Adrenal gland (tissue), 9 donors: ENCODE measurements at regions not wholly inside any gene's neighbourhood (a gene's known extent, or its start where the extent isn't known, plus 50 kb on each side); places are given as distances from the start of the nearest gene placed in this dataset.

Source experiments
- DNase-seq, 7 donors: peaks; one replicate each; pipeline ENCODE4 v3.0.0-alpha.2; 2019 to 2020
- H3K27ac ChIP-seq, 5 donors: fragments of 200-600 bp; sonication (generic) in 4 of 5; 1 replicate in 3 of 5; 2 replicates in 2 of 5; pipeline versions ENCODE4 v1.5.1 to v1.8.0; 2016 to 2020; ENCODE audit warnings: mild to moderate bottlenecking in 1 of 5
- H3K27me3 ChIP-seq: fragments of 200-600 bp; 2 replicates; pipeline ENCODE4 v1.8.0; 2021
- H3K36me3 ChIP-seq, 2 donors: fragments of 200-600 bp; replicated peaks in 1 of 2; 1 replicate in 1 of 2; 2 replicates in 1 of 2; pipeline versions ENCODE4 v1.5.1 to v1.8.0; 2018 to 2022
- H3K4me1 ChIP-seq, 2 donors: fragments of 200-600 bp; replicated peaks in 1 of 2; 1 replicate in 1 of 2; 2 replicates in 1 of 2; pipeline versions ENCODE4 v1.5.1 to v1.8.0; 2018 to 2021
- H3K4me3 ChIP-seq, 4 donors: fragments of 200-600 bp; sonication (generic) in 3 of 4; one replicate each; pipeline ENCODE4 v1.5.1; 2016 to 2018
- H3K9me3 ChIP-seq, 3 donors: fragments of 200-600 bp; sonication (generic) in 1 of 3; replicated peaks in 1 of 3; 1 replicate in 2 of 3; 2 replicates in 1 of 3; pipeline versions ENCODE4 v1.5.1 to v1.8.0; 2016 to 2021
- POLR2A ChIP-seq, 2 donors: fragments of 450-650 bp; IDR thresholded peaks; one replicate each; pipeline ENCODE4 v1.6.1; 2017; ENCODE audit warnings: antibody characterized with exemption in 2 of 2, mild to moderate bottlenecking in 2 of 2, moderate library complexity in 1 of 2
- WGBS, 4 donors: extraction: QIAGEN DNeasy Blood & Tissue Kit in 2 of 4; methylation state at CpG; one replicate each; pipeline versions ENCODE4 v1.1.5 to v1.1.7; 2013 to 2017; 5-methylcytosine and 5-hydroxymethylcytosine counted together
- intact Hi-C, 2 donors: fragments of 100-400 bp; cut with DNase I; formaldehyde crosslinking; loops; one replicate each; pipeline versions ENCODE4 v1.14.1 to v1.15.0; 2022 to 2023
- TF ChIP-seq, protein P1 (sequence below), 6 experiments: fragments of 450-650 bp in 4 of 6; fragments of 200-600 bp in 2 of 6; sonication (generic) in 1 of 6; IDR thresholded peaks; 1 replicate in 5 of 6; 2 replicates in 1 of 6; pipeline versions ENCODE4 v1.5.1 to v1.8.0; 2016 to 2021; ENCODE audit warnings: antibody characterized with exemption in 6 of 6, mild to moderate bottlenecking in 2 of 6, moderate library complexity in 1 of 6
- donor health status: healthy with polysubstance abuse.
- donor health status: Bipolar disorder and iron deficiency.
- donor health status: DM: yes; HTN: yes; CAD: no.
- donor health status: DM: no; HTN: no; CAD: no.
- donor health status: DM: no; HTN: no; CAD: no.

DNA sequence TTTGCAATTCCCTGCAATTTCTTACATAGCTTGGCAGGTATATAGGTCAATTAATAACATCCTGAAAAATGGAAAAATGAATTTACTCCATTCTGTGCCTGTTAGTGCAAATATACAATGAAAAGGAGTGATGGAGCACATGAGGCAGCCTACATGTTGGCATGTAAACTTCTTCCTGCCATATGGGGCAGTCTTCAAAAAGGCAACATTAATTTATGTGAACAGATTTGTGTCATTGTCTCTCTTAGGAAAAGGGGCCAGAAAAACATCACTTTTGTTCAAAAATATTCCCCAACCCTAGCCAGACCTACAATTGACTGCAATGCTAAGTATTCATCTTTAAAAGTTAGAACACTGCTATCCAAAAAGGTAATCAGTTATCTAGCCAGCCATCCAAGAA, 332.2 kb downstream of the TBC1D4 start:
- no peaks in the 10 kb centered on the region for H3K36me3 ChIP-seq
- no peaks in the 10 kb centered on the region for H3K9me3 ChIP-seq
- H3K4me3 ChIP-seq = no peak overlapping the region
- no peak for TF ChIP-seq POLR2A (IDR thresholded peaks at IDR 0.05)
- TF ChIP-seq, protein P1, sequence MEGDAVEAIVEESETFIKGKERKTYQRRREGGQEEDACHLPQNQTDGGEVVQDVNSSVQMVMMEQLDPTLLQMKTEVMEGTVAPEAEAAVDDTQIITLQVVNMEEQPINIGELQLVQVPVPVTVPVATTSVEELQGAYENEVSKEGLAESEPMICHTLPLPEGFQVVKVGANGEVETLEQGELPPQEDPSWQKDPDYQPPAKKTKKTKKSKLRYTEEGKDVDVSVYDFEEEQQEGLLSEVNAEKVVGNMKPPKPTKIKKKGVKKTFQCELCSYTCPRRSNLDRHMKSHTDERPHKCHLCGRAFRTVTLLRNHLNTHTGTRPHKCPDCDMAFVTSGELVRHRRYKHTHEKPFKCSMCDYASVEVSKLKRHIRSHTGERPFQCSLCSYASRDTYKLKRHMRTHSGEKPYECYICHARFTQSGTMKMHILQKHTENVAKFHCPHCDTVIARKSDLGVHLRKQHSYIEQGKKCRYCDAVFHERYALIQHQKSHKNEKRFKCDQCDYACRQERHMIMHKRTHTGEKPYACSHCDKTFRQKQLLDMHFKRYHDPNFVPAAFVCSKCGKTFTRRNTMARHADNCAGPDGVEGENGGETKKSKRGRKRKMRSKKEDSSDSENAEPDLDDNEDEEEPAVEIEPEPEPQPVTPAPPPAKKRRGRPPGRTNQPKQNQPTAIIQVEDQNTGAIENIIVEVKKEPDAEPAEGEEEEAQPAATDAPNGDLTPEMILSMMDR (IDR thresholded peaks at IDR 0.05) = no peak
- intact Hi-C loops = no loop called here
- DNase-seq = no peak
- no peaks in the 10 kb centered on the region for H3K4me1 ChIP-seq
- no peak overlapping the region for H3K27ac ChIP-seq
- H3K27me3 ChIP-seq = no peaks in the 10 kb centered on the region

DNA sequence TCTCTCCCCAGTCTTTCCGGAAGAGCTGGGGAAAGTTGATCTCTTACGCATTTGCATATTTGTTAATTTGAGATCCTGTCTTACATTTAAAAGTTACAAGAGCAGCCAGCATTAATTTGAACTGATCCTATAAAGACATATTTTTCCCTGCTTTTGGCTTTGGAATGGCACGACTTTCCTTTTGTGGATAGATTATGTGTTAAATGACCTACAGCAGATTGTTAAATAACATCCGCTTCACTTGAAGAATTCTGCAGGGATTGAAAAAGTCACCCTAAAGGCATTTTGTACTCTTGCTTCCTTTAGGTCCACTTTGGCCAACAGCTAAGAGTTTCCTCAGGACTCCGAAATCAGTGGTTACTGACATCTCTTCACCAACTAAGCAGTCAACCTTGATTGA, 334.0 kb downstream of the TBC1D4 start:
- TF ChIP-seq, protein P1 (IDR thresholded peaks at IDR 0.05) = no peak
- TF ChIP-seq POLR2A (IDR thresholded peaks at IDR 0.05) = no peak
- Histone ChIP-seq H3K27ac (no peak overlapping the region), H3K27me3 (no peaks in the 10 kb centered on the region), H3K9me3 (no peaks in the 10 kb centered on the region), H3K4me1 (no peaks in the 10 kb centered on the region), H3K4me3 (no peak overlapping the region), H3K36me3 (no peaks in the 10 kb centered on the region)
- intact Hi-C loops = no loop called here
- no peak for DNase-seq
- WGBS, 4 donors = 61 to 77% (median 69%) methylated on average over 5 of the region's 5 CpGs

DNA sequence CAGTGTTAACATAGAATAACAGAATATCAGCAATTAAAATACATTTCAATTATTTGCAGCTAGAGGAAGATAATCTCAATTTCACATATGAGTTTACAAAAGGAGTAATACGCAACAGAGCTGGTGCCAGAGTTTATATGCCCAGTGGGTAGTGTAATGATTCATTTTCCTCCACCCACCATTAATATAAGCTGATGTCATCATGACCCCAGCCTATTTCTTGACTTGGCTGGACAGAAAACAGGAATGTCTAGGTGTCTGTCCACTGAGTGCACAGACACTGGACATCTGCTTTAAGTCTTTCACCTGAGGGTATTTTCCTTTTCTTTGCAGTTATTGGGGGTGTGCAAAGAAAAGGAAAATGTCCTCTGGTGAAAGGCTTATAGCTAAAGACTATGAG, 335.5 kb downstream of the TBC1D4 start:
- Histone ChIP-seq H3K36me3 (no peaks in the 10 kb centered on the region), H3K27me3 (no peaks in the 10 kb centered on the region), H3K4me3 (no peak overlapping the region), H3K4me1 (no peaks in the 10 kb centered on the region), H3K27ac (no peak overlapping the region), H3K9me3 (no peaks in the 10 kb centered on the region)
- TF ChIP-seq, protein P1 (IDR thresholded peaks at IDR 0.05) = no peak
- TF ChIP-seq POLR2A (IDR thresholded peaks at IDR 0.05) = no peak
- intact Hi-C loops = no loop called here
- no peak for DNase-seq
- 61 to 94% (median 82%) methylated on average over 1 of the region's 1 CpG for WGBS, 4 donors

DNA sequence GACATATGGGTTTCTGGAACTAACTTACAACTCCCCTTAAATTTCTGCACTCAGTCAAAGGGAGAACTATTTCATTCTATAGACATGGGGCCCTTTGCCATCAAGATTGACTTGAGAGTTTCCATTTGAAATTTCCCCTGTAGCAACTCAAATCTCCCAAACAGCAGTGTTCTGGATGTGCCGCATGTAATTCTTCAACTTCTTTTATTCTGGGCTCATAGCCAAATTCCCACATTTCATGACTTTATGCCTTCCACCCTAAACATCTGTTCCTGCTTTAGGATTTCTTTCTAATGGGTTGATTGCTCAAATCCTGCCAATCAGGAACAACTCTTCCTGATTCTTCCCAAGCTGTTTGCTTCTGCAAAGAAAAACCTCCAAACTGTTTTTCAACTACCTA, 336.0 kb downstream of the TBC1D4 start:
- intact Hi-C loops = no loop called here
- WGBS, 4 donors = 61 to 74% (median 63%) methylated on average over 1 of the region's 1 CpG
- Histone ChIP-seq H3K27me3 (no peaks in the 10 kb centered on the region), H3K27ac (no peak overlapping the region), H3K4me3 (no peak overlapping the region), H3K36me3 (no peaks in the 10 kb centered on the region), H3K9me3 (no peaks in the 10 kb centered on the region), H3K4me1 (no peaks in the 10 kb centered on the region)
- DNase-seq = no peak
- TF ChIP-seq POLR2A (IDR thresholded peaks at IDR 0.05) = no peak
- TF ChIP-seq, protein P1 (IDR thresholded peaks at IDR 0.05) = no peak
